ENCODE measurements at regions not wholly inside any gene's neighbourhood (a gene's known extent, or its start where the extent isn't known, plus 50 kb on each side); places are given as distances from the start of the nearest gene placed in this dataset.

GRCh38 chr5:145324101-145324500 lies 511.0 kb downstream of the PRELID2 start:
- no peaks in the 10 kb centered on the region for H3K4me1 ChIP-seq
- WGBS, 4 donors = 80 to 95% (median 89%) methylated on average over 1 of the region's 1 CpG
- DNase-seq (no peak), ATAC-seq (no peak)
- H3K4me3 ChIP-seq = no peak overlapping the region
- TF ChIP-seq POLR2A (IDR thresholded peaks at IDR 0.05) (no peak), CTCF (IDR thresholded peaks at IDR 0.05) (no peak)
- no peaks in the 10 kb centered on the region for H3K27me3 ChIP-seq
- H3K27ac ChIP-seq = no peak overlapping the region
- no peaks in the 10 kb centered on the region for H3K36me3 ChIP-seq
- intact Hi-C loops (cut with DNase I) = no loop called here
- peaks cover 0 to 26% (median 2%) of the 10 kb centered on the region in 12 donors for H3K9me3 ChIP-seq

GRCh38 chr5:145316282-145316681 lies 518.9 kb downstream of the PRELID2 start:
- Histone ChIP-seq H3K27ac (no peak overlapping the region), H3K4me1 (no peaks in the 10 kb centered on the region), H3K36me3 (no peaks in the 10 kb centered on the region), H3K4me3 (no peak overlapping the region), H3K27me3 (no peaks in the 10 kb centered on the region), H3K9me3 (peaks cover 0 to 6% (median 0%) of the 10 kb centered on the region in 12 donors)
- ATAC-seq = no peak
- TF ChIP-seq CTCF (IDR thresholded peaks at IDR 0.05) (no peak), POLR2A (IDR thresholded peaks at IDR 0.05) (no peak)
- 91 to 100% (median 93%) methylated on average over 2 of the region's 2 CpGs for WGBS, 4 donors
- intact Hi-C loops (cut with DNase I) = no loop called here
- DNase-seq = no peak

- H3K4me1 ChIP-seq = no peaks in the 10 kb centered on the region
- no peak for ATAC-seq
- H3K27me3 ChIP-seq = no peaks in the 10 kb centered on the region
- WGBS, 4 donors = 80 to 87% (median 84%) methylated on average over 6 of the region's 6 CpGs
- H3K4me3 ChIP-seq = no peak overlapping the region
- H3K27ac ChIP-seq = no peak overlapping the region
- no peak for TF ChIP-seq CTCF (IDR thresholded peaks at IDR 0.05)
- no peak for TF ChIP-seq POLR2A (IDR thresholded peaks at IDR 0.05)
- H3K36me3 ChIP-seq = no peaks in the 10 kb centered on the region
- no peak for DNase-seq
- intact Hi-C loops (cut with DNase I) = no loop called here
- H3K9me3 ChIP-seq = no peaks in the 10 kb centered on the region
These were observed 527.2 kb downstream of the PRELID2 start for GRCh38 chr5:145307866-145308382.

GRCh38 chr5:145295236-145295835 lies 539.8 kb downstream of the PRELID2 start:
- Histone ChIP-seq H3K27me3 (no peaks in the 10 kb centered on the region), H3K4me3 (no peak overlapping the region), H3K4me1 (no peaks in the 10 kb centered on the region), H3K36me3 (no peaks in the 10 kb centered on the region), H3K27ac (no peak overlapping the region), H3K9me3 (peaks cover 0 to 8% (median 0%) of the 10 kb centered on the region in 12 donors)
- WGBS, 4 donors = 60 to 76% (median 69%) methylated on average over 1 of the region's 1 CpG
- TF ChIP-seq POLR2A (IDR thresholded peaks at IDR 0.05) (no peak), CTCF (IDR thresholded peaks at IDR 0.05) (no peak)
- no peak for DNase-seq
- no peak for ATAC-seq
- intact Hi-C loops (cut with DNase I) = no loop called here

Data from heart left ventricle (tissue), 16 donors.